Sigmoid colon (tissue), 6 donors: ENCODE measurements at regions not wholly inside any gene's neighbourhood (a gene's known extent, or its start where the extent isn't known, plus 50 kb on each side); places are given as distances from the start of the nearest gene placed in this dataset.

ENCODE experiments used
- DNase-seq: peaks from one replicate; pipeline ENCODE4 v3.0.0-alpha.2; 2019
- H3K27ac ChIP-seq, 4 donors: fragments of 200-600 bp; sonication (generic); one replicate each; pipeline ENCODE4 v1.5.1; 2016 to 2019; ENCODE audit warnings: mild to moderate bottlenecking in 1 of 4
- H3K27me3 ChIP-seq, 3 donors: fragments of 200-600 bp; sonication (generic); one replicate each; pipeline ENCODE4 v1.5.1; 2019; ENCODE audit warnings: mild to moderate bottlenecking in 1 of 3
- H3K36me3 ChIP-seq, 4 donors: fragments of 200-600 bp; sonication (generic); one replicate each; pipeline ENCODE4 v1.5.1; 2016 to 2019
- H3K4me1 ChIP-seq, 4 donors: fragments of 200-600 bp; sonication (generic); one replicate each; pipeline ENCODE4 v1.5.1; 2017 to 2019
- H3K4me3 ChIP-seq, 4 donors: fragments of 200-600 bp; sonication (generic); one replicate each; pipeline ENCODE4 v1.5.1; 2017 to 2019; ENCODE audit warnings: mild to moderate bottlenecking in 2 of 4, moderate library complexity in 1 of 4
- H3K9me3 ChIP-seq, 4 donors: fragments of 200-600 bp in 3 of 4; sonication (generic) in 3 of 4; one replicate each; pipeline versions ENCODE4 v1.5.1 to v1.6.1; 2013 to 2019
- EP300 ChIP-seq, 4 donors: sonication (generic); formaldehyde crosslinking; IDR thresholded peaks; one replicate each; pipeline ENCODE4 v1.6.1; 2017; ENCODE audit warnings: antibody characterized with exemption in 4 of 4
- POLR2A ChIP-seq, 2 donors: fragments of 450-650 bp; IDR thresholded peaks; one replicate each; pipeline ENCODE4 v1.6.1; 2016; ENCODE audit warnings: antibody characterized with exemption in 2 of 2, mild to moderate bottlenecking in 2 of 2, moderate library complexity in 2 of 2
- POLR2AphosphoS5 ChIP-seq, 4 donors: sonication (generic); formaldehyde crosslinking; IDR thresholded peaks; one replicate each; pipeline ENCODE4 v1.6.1; 2017; ENCODE audit warnings: antibody characterized with exemption in 4 of 4
- WGBS, 2 donors: extraction: QIAGEN DNeasy Blood & Tissue Kit; methylation state at CpG; one replicate each; pipeline ENCODE4 v1.1.7; 2013; 5-methylcytosine and 5-hydroxymethylcytosine counted together
- intact Hi-C: fragments of 100-400 bp; cut with DNase I; formaldehyde crosslinking; loops from one replicate; pipeline ENCODE4 v1.15.1; 2023
- TF ChIP-seq, protein P1 (sequence below), 4 experiments: fragments of 450-650 bp in 3 of 4; fragments of 200-600 bp in 1 of 4; IDR thresholded peaks; one replicate each; pipeline ENCODE4 v1.5.1; 2016 to 2019; ENCODE audit warnings: antibody characterized with exemption in 4 of 4, mild to moderate bottlenecking in 3 of 4, moderate library complexity in 2 of 4
- donor health status: healthy with polysubstance abuse.
- donor health status: healthy.

GRCh38 chr9:115972362-115972761, 181.2 kb upstream of the PAPPA start:
- H3K27ac ChIP-seq: no peak overlapping the region
- no peak overlapping the region for H3K4me3 ChIP-seq
- DNase-seq: no peak
- intact Hi-C loops: no loop called here
- no peaks in the 10 kb centered on the region for H3K36me3 ChIP-seq
- no peaks in the 10 kb centered on the region for H3K4me1 ChIP-seq
- no peaks in the 10 kb centered on the region for H3K9me3 ChIP-seq
- no peak for TF ChIP-seq EP300 (IDR thresholded peaks at IDR 0.05)
- no peak for TF ChIP-seq POLR2AphosphoS5 (IDR thresholded peaks at IDR 0.05)
- TF ChIP-seq POLR2A (IDR thresholded peaks at IDR 0.05): no peak
- TF ChIP-seq, protein P1, sequence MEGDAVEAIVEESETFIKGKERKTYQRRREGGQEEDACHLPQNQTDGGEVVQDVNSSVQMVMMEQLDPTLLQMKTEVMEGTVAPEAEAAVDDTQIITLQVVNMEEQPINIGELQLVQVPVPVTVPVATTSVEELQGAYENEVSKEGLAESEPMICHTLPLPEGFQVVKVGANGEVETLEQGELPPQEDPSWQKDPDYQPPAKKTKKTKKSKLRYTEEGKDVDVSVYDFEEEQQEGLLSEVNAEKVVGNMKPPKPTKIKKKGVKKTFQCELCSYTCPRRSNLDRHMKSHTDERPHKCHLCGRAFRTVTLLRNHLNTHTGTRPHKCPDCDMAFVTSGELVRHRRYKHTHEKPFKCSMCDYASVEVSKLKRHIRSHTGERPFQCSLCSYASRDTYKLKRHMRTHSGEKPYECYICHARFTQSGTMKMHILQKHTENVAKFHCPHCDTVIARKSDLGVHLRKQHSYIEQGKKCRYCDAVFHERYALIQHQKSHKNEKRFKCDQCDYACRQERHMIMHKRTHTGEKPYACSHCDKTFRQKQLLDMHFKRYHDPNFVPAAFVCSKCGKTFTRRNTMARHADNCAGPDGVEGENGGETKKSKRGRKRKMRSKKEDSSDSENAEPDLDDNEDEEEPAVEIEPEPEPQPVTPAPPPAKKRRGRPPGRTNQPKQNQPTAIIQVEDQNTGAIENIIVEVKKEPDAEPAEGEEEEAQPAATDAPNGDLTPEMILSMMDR (IDR thresholded peaks at IDR 0.05): no peak
- H3K27me3 ChIP-seq: no peaks in the 10 kb centered on the region

- DNase-seq: no peak
- H3K4me1 ChIP-seq: no peaks in the 10 kb centered on the region
- TF ChIP-seq, protein P1 (IDR thresholded peaks at IDR 0.05): no peak
- TF ChIP-seq POLR2A (IDR thresholded peaks at IDR 0.05) (no peak), POLR2AphosphoS5 (IDR thresholded peaks at IDR 0.05) (no peak), EP300 (IDR thresholded peaks at IDR 0.05) (no peak)
- H3K4me3 ChIP-seq: no peak overlapping the region
- no peaks in the 10 kb centered on the region for H3K27me3 ChIP-seq
- no peak overlapping the region for H3K27ac ChIP-seq
- H3K9me3 ChIP-seq: no peaks in the 10 kb centered on the region
- 79 to 84% methylated on average over 2 of the region's 2 CpGs for WGBS, 2 donors
- H3K36me3 ChIP-seq: no peaks in the 10 kb centered on the region
- intact Hi-C loops: no loop called here
Measured at GRCh38 chr9:115972843-115973595, 180.6 kb upstream of the PAPPA start.

DNA sequence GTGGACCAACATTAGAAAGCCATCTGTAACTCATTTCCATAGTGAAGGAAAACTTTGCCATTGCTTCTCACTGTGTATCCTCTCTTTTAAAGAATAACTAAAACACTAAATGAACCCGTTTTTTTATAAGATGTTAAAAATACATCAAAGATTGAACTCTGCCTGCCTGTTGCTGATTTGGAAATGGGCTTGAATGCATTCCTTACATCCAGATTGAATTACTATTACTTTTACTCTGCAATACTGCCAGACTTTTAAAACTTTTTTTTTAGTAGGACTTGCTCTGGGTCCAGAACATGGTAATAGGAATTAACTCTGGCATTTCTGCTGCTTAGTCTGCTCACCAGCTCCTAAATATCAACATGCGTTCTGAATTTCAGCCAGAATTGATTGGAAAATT, 176.8 kb upstream of the PAPPA start:
- TF ChIP-seq POLR2AphosphoS5 (IDR thresholded peaks at IDR 0.05) (no peak), POLR2A (IDR thresholded peaks at IDR 0.05) (no peak), EP300 (IDR thresholded peaks at IDR 0.05) (no peak)
- TF ChIP-seq, protein P1 (IDR thresholded peaks at IDR 0.05): no peak
- intact Hi-C loops: no loop called here
- Histone ChIP-seq H3K9me3 (no peaks in the 10 kb centered on the region), H3K36me3 (no peaks in the 10 kb centered on the region), H3K4me1 (no peaks in the 10 kb centered on the region), H3K27ac (no peak overlapping the region), H3K27me3 (no peaks in the 10 kb centered on the region), H3K4me3 (no peak overlapping the region)
- 85 to 88% methylated on average over 2 of the region's 2 CpGs for WGBS, 2 donors
- DNase-seq: no peak

GRCh38 chr9:115978091-115978490, 175.5 kb upstream of the PAPPA start:
- no peak overlapping the region for H3K4me3 ChIP-seq
- no peaks in the 10 kb centered on the region for H3K36me3 ChIP-seq
- no peaks in the 10 kb centered on the region for H3K27me3 ChIP-seq
- TF ChIP-seq POLR2A (IDR thresholded peaks at IDR 0.05) (no peak), EP300 (IDR thresholded peaks at IDR 0.05) (no peak), POLR2AphosphoS5 (IDR thresholded peaks at IDR 0.05) (no peak)
- TF ChIP-seq, protein P1 (IDR thresholded peaks at IDR 0.05): no peak
- H3K9me3 ChIP-seq: no peaks in the 10 kb centered on the region
- H3K27ac ChIP-seq: no peak overlapping the region
- H3K4me1 ChIP-seq: no peaks in the 10 kb centered on the region
- intact Hi-C loops: no loop called here
- DNase-seq: no peak

GRCh38 chr9:115978659-115979096, 174.9 kb upstream of the PAPPA start:
- DNase-seq: no peak
- Histone ChIP-seq H3K27me3 (no peaks in the 10 kb centered on the region), H3K27ac (no peak overlapping the region), H3K9me3 (no peaks in the 10 kb centered on the region), H3K36me3 (no peaks in the 10 kb centered on the region), H3K4me3 (no peak overlapping the region), H3K4me1 (no peaks in the 10 kb centered on the region)
- 11 to 53% methylated on average over 3 of the region's 3 CpGs for WGBS, 2 donors
- TF ChIP-seq POLR2A (IDR thresholded peaks at IDR 0.05): no peak
- TF ChIP-seq, protein P1 (IDR thresholded peaks at IDR 0.05): no peak
- intact Hi-C loops: no loop called here
